HG02981 (cell line): ENCODE measurements at regions not wholly inside any gene's neighbourhood (a gene's known extent, or its start where the extent isn't known, plus 50 kb on each side); places are given as distances from the start of the nearest gene placed in this dataset.

Experiments used
- ATAC-seq: cut with Tn5 transposase; IDR thresholded peaks from one replicate; pipeline ENCODE4 v1.9.1; 2021; ENCODE audit warnings: mild to moderate bottlenecking, moderate library complexity; ENCODE audit not compliant: unreplicated experiment

DNA sequence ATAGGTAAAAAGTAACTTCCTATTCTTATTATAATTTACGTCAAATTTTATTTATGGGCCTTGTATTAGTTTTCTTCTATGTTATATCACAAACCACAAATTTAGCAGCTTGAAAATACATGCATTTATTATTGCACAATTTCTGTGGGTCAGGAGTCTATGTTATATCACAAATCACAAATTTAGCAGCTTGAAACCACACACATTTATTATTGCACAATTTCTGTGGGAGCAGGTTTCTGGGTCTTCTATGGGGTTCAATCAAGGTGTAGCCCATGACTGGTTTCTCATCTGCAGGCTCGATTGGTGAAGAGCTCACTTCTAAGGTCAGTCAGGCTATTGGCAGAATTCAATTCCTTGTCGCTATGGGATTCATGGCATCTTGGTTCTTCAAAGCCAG is 332.7 kb upstream of the HAND2 start:
- ATAC-seq: no peak

DNA sequence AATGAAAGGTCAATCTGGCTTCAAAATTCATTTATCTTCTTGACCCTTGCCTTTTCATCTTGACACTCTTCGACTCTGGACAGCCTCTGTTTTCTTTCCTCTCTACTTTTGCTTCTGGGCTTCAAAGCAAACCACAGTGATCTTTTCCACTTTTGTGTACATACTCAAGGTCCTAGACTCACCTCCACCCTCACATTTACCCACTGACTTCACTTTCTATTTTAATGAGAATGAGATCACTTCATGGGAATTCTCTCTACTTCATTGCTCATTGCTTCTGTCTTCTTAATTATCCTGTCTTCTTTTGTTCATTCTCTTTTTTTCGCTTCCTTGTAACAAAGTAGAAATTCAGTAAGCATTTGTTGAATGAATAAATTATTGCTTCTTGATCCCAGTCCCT is 330.1 kb upstream of the HAND2 start:
- ATAC-seq: no peak

DNA sequence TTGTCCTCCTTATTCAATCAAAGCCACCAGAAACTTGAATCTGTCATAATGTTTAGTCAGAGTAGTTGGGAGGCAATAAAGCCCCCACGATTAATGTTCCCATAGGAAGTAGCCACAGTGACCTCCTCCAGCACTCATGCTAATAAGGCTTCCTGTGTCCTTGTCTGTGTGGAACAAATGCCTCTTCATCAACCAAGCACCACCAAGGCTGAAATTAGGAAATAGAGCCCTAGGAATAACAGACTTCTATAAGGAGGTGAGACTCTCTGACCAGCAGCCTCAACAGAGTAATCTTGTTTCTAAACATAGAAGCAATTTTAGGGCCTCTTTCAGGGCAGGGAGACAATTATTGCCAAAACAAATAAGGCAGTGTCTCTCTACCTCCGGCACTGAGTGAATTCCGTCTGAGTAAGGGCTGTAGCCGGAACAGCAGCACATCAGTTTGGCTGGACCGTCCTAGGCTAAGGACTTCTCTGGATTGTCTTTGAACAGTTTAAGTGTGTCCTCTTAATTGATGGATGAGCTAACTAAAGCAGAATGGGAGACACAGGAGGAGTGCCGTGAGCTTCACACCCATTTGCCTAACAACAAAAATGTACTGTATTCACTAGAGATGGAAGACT is 329.2 kb upstream of the HAND2 start:
- ATAC-seq: no peak

DNA sequence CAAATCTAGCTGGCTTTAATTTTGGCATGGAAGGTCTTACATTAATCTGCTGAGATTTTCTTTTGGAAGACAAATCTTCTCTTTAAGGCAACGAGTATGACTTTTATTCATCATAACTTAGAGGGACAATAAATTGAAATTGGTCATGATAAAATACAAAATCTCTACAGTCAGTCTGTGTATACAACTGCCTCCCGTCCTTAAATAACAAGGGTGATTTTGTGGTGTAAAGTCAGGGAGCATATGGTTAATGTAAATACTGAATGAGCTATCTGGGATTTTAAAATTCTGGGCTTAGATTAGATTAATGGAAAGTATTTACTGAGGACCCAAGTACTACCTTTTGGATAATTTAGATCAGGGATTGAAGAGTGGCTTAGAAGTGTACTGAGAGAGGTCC is 328.4 kb upstream of the HAND2 start:
- no peak for ATAC-seq

DNA sequence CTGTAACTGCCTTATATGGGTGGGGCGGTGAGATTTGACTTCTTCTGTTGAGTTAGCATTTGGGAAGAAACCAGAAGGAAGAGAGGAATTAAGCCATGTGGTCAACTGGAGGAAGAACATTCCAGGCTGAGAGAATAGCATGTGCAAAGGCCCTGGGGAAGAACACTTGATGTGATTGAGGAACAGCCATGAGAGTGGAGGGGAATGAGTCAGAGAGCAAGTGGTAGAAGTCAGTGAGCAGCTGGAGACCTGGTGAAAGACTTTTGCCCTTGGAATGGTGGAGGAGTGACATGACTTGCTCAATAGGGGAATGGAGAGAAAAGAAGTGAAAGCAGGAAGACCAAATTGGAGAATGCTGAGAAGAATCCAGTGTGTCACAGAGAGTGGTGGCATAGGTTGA is 327.8 kb upstream of the HAND2 start:
- ATAC-seq: no peak

DNA sequence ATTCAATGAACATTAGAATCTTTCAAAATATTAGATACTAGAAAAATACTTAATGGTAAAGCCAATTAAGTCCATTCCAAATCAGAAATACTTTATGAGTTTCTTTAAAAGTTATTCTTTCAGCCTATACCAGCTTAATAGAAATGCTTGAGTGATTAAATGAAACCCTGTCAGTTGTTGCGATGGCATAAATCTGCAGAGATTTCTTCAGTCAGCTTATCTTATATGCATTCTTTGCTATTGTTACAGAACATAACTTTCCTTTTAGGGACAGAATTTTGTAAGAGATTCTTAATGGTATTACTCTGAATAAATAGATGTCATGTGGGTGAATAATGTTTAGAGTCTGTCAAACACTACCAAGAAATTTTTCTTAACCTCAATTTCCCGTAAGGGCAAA is 325.0 kb upstream of the HAND2 start:
- no peak for ATAC-seq

DNA sequence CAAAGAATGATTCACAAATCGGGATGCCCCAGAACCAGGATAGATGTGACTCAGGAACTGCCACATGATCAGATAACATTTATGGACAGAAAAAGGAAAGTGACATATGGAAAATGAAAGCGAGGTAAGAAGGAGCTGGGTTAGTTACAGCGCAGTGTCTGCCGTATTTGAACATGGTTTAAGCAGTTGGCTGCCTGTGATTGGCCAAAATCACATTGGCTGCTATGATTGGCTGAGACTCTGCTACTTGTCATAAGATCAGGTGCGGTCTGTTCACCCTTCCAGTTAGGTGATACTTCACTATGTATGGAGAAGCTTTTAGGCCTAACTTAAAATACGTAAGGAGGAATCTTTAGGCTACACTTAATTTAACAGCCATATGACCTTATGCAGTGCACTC is 322.7 kb upstream of the HAND2 start:
- no peak for ATAC-seq

DNA sequence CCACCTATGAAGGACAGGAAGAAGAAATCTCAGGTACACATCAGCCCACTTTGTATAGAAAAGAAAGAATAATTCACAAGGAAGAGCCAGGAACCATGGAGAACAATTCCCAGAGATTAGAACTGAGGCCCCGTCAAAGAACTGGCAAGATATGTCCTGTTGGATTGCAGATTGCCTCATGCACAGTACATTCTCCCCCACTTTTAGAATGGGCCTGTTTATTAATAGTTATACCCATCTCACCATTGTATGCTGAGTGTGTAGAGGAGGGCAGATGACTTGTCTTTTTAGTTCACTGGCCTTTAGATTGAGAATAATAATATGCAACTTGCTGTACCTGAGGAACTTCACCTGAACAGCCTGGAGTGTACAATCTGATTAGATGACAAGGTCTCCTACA is 315.6 kb upstream of the HAND2 start:
- ATAC-seq: no peak

DNA sequence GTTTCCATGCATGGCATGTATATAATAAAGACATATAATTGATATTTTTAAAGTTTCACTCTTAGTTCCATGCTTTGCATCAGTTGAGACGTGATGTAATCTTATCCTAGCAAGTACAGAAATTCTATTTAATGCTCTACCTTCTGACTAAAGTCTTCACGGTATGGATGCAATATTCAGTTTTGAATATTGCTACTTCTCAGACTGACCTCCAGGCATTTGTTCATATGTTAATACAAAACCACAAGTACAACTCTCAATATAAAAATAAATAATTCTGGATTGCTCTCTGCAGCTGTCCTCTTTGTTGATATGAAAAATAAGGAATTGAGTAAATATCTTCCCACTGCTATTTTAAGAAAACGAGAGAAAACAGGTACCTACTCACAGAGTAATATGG is 309.8 kb upstream of the HAND2 start:
- no peak for ATAC-seq

DNA sequence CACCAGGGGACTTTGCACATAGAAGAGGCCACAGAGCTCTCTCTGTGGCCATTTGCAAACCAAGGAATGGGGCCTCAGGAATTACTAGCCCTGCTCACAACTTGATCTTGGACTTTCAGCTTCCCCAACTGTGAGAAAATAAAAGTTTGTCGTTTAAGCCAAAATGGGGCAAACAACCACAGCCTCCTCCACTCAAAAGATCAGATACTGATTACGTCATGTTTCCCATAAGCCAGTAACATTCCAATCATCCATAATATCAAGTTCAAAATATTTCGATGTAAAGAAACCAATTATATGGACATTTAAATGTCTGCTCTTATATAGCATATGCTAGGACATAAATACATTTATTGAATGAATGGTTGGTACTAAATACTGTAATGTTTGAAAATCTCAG is 307.5 kb upstream of the HAND2 start:
- no peak for ATAC-seq

DNA sequence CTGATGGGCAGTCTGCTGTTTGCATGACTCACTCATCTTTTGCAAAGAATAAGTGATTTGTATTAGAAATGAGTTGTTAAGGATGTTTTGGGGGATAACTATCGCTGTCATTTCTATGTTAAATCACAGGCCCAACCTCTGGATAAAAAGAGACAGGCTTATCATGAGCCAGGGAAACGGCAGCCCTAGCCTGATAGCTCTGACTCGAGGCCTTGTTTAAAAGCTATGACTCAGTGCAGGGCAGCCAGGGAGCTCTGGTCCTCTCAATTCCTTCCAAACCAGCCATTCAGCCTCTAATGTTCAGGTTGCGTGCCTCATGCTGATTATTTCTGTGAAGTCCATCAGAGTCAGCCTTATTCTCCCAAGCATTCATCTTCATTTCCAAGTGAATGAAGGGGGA is 305.9 kb upstream of the HAND2 start:
- ATAC-seq: no peak

DNA sequence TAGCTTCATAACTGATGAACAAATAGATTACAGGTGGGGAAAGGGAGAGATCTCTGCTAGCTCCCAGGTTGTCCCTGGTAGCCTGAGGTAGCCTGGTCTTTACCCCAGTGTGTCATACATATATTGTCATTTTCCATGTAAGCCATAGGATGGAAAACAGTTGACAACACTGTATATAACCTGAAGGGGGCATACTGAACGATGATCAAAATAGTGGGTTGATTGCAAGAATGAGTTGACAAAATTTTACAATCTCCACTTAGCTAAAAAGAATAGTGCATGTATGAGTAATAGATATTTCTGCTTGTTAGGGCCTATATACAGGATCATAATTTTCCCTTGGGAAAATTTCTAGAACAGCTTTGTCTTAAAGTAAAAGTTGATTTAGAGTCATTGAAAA is 304.1 kb upstream of the HAND2 start:
- no peak for ATAC-seq

DNA sequence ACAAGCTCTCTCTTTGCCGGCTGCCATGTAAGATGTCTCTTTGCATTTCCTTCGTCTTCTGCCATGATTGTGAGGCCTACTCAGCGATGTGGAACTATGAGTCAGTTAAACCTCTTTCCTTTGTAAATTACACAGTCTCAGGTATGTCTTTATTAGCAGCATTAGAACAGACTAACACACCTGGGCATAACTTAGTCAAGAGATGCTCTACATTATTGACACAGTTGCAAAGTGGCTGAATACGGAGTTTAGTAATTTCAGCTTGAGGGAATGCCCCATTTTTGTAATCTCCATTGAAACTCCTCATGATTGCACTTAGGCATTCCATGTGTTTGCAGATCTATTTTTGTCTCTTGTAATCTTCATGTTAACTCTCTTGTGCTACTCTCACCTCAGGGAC is 299.5 kb upstream of the HAND2 start:
- no peak for ATAC-seq

DNA sequence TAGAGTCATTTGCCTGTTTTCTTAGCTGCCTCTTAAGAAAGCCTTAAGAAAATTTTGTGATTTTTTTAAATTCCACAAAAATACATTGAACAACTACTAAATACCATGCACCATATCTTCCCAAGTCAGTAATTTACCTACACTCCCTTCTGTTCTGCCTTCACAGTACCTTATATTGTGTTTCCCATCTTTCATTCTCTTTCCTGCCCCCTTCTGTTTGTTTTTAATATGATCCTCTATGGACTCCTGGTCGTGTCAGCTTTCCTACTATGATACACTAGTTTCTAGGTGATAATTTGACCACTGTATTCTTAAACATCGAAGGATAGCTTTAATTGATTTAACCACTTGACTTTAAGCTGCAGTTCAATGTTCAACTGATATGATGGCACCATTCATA is 297.7 kb upstream of the HAND2 start:
- ATAC-seq: no peak

DNA sequence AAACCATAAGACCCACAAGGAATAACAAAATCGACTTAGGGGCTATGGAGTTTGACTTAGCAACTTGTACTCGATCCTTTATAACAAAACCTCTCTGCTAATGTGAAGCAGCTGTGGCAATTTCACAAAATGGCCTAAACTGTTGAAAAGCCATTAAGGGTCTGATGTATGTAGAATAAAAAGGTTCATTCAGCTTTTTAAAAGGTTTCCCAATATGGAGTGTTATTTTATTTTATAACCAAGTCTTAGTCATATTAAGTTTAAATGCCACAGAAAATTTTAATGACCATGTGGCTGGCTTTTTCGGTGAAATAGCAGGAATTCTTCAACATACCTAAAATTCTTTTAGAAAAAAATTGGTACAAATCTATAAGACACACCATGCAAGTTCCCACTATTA is 291.8 kb upstream of the HAND2 start:
- ATAC-seq: no peak

DNA sequence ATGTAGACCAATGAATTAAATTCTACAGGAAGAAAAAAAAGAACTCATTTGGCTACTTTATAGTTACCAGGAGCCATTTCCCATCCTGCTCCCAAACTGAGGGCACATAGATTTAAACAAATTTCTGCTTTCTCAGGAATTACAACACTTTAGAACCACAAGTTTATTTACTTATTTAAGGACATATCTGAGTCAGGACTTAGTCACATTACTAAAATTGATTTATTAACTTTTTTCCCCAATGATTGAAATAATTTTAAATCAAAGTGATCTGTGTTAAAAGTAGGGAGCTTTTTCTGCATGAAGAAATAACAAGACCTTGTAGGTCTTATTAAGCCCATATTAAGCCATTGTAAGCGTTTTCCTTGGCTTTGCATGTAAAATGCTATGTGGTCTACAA is 291.0 kb upstream of the HAND2 start:
- no peak for ATAC-seq

DNA sequence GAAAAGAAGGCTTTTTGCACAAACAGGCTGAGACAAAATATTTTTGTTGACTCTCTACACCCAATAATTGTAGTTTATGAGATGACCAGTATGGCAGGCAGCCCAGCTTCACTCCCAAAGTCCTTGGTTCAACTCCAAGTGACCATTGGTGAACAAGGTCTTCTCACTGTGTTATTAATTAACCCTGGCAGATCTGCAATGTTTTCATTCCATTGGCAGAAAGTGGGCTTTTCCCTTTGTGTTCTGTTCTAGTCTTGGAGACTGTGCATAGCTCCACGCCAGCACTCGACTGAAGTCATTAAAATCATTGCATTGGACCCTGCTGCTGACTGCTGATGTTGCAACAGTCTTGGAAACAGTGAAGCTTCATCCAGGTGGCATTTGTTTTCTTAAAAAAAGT is 277.3 kb upstream of the HAND2 start:
- ATAC-seq: no peak

DNA sequence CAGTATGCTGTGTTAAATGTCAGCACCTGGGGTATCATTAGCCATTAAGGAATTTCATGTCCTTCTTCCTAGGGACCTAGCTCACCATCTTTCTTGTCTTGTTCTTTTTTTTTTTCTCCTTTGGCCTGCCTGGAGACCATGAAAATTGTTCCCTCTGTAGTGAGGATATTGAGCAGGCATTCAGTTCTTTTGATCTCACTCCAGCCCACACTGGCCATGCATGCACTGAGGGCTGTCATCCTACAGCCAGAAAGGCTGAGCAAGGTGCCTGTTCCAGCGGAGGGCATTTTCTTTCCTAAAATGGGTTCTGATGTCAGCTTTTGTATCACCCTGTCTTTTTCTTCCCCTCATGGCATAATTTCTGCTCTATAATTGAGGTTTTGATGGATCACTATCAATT is 275.9 kb upstream of the HAND2 start:
- no peak for ATAC-seq

DNA sequence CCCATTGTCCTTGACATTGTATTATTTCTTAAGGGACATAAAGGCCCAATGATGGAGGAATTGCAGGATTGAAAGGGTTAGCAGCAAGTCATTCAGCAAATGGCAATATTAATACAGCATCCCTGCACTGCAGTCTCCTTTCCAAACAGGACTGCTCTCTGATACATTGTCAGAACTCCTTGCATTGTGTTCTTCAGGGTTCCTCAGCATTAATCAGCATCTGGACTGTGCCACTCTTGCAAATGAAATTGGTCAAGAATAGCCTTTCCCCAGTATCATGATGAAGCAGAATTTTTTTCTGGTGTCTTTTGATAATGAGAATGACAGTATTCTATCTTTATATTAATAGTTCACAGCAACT is 272.6 kb upstream of the HAND2 start:
- ATAC-seq: no peak

DNA sequence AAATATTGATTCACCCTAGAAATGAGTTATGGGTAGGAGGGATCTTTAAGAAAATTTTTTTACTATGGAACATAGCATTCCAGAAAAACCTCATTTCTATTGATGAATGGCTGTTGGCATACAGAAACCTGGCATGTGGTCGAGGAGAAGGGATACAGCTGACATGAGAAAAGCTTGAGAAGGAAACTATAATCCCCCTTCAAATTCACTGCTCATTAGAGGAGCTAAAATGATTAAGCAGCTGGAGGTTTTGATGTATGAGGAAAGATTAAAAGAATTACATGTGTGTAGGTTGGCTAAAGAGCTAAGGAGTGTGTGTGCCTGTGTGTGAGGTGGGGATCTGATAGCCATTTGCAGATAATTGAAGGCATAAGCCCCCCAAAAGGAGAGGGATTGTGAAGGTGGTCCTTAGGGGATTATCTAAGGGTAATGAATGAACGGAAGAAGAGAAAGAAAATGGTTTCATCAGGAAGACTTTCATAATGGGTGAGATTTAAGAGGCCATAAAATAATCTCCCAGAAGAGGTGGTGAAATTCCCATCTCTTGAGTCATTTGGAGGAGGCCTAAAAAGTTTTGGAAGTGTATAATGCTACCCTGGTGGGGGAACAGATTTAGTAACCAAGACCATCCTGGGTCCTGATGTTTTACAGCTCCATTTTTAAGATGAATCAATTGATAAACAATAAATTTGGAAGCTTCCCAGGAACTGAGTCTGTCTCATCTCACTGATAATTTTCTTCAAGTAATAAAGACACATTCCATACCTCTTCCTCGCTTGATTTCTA is 272.0 kb upstream of the HAND2 start:
- no peak for ATAC-seq

DNA sequence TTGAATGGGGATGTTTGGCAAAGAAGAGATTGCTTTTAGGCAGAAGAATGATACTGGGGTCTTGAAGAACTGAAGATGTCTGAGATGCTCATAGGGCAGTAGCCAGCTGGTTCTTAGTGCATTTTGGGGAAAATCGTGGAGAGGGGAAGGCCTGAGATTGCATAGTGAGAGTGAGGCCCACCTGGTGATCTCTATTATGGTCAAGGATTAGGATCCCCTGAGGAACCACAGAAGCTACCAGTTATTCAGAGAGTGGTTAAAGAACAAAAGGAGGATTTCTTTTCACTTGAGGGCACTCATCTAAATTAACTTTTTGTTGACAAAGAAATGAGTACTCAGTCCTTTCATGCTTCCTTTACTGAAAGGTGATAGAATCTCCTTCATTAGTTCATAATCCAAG is 271.3 kb upstream of the HAND2 start:
- ATAC-seq: no peak

DNA sequence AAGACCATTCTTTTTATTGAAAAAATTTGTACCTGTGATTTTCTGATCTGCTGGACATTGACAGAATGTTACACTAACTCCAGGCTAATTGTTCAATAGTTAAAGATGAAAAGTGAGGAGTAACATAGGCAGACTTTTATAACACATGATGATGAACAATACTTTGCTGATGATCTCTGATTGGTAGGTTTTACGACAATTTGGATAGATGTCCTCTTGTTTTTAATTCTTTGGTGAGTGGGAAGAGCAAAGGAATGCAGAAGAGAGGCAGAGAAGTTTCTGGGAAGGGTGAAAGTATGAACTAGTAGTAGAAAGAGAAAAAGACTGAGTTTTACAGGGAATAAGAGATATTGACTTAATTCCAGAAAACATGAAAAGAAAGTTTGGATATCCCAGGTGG is 267.3 kb upstream of the HAND2 start:
- ATAC-seq: no peak

DNA sequence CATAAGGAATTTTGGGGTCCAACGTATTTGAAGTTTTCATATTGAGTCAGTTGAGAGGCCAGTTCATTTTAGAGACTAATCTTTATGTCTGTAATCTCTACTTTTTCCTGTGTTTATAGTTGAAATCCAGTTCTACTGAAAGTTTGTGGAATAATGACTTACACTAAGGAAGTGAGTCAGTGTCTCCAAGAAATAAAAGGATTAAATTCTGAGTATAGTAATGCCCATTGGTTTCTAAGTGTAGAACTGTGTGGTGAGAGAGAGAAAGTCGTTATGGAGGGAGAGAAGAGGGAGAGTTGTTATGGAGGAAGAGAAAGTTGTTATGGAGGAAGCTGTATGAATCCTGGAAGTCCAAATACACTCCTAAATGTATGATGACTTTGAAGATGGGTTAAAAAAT is 264.6 kb upstream of the HAND2 start:
- ATAC-seq: no peak
